Caco-2 (cell line): ENCODE measurements at regions not wholly inside any gene's neighbourhood (a gene's known extent, or its start where the extent isn't known, plus 50 kb on each side); places are given as distances from the start of the nearest gene placed in this dataset.

Experiments
- BruUV-seq: library from RNA; stranded (reverse); fragments of 400-500 nt; replicated peaks from 2 replicates; lab custom pipeline; 2021; lab: Mats Ljungman, UMichigan
- CTCF ChIA-PET: fragments of 300-600 bp; sonication (Branson Sonifier 250); formaldehyde crosslinking; loops from one replicate; lab custom pipeline; 2022; ENCODE audit warnings: antibody characterized with exemption; lab: Charles Lee
- POLR2A ChIA-PET: fragments of 300-600 bp; sonication (Branson Sonifier 250); formaldehyde crosslinking; loops from one replicate; lab custom pipeline; 2022; ENCODE audit warnings: antibody characterized with exemption; lab: Charles Lee
- DNase-seq, 2 experiments: peaks; one replicate each; pipeline versions ENCODE4 v3.0.0 to v3.0.0-alpha.2; 2020 to 2022
- H3K27me3 ChIP-seq: replicated peaks from 2 replicates; pipeline ENCODE4 v1.6.0; 2011; ENCODE audit warnings: low read length; ENCODE audit not compliant: control insufficient read depth, insufficient read depth
- H3K36me3 ChIP-seq: 2 replicates; pipeline ENCODE4 v1.5.1; 2011; ENCODE audit warnings: low read length; ENCODE audit not compliant: control insufficient read depth, insufficient read depth
- H3K4me1 ChIP-seq: fragments of 250-450 bp; sonication (Bioruptor Pico); 2 replicates; pipeline ENCODE4 v1.5.1; 2020; ENCODE audit warnings: mild to moderate bottlenecking
- H3K4me3 ChIP-seq: 2 replicates; pipeline ENCODE4 v1.5.1; 2011; ENCODE audit warnings: low read depth, mild to moderate bottlenecking, control low read depth, low read length
- H3K9me3 ChIP-seq: fragments of 250-450 bp; sonication (Bioruptor Pico); 2 replicates; pipeline ENCODE4 v1.5.1; 2020; ENCODE audit warnings: mild to moderate bottlenecking, moderate library complexity
- H3K27ac Mint-ChIP-seq: one replicate; pipeline ENCODE4 v1.8.0; 2022; ENCODE audit warnings: mixed read lengths; ENCODE audit not compliant: unreplicated experiment
- H3K27me3 Mint-ChIP-seq: one replicate; pipeline ENCODE4 v1.8.0; 2022; ENCODE audit warnings: mixed read lengths; ENCODE audit not compliant: insufficient read depth, unreplicated experiment
- H3K36me3 Mint-ChIP-seq: one replicate; pipeline ENCODE4 v1.8.0; 2022; ENCODE audit warnings: mild to moderate bottlenecking, mixed read lengths; ENCODE audit not compliant: insufficient read depth, unreplicated experiment
- H3K4me1 Mint-ChIP-seq: one replicate; pipeline ENCODE4 v1.8.0; 2022; ENCODE audit warnings: low read depth, mixed read lengths; ENCODE audit not compliant: unreplicated experiment
- H3K4me3 Mint-ChIP-seq: one replicate; pipeline ENCODE4 v1.8.0; 2022; ENCODE audit warnings: mild to moderate bottlenecking, moderate library complexity, mixed read lengths; ENCODE audit not compliant: unreplicated experiment
- H3K9me3 Mint-ChIP-seq: one replicate; pipeline ENCODE4 v1.8.0; 2022; ENCODE audit warnings: mixed read lengths; ENCODE audit not compliant: unreplicated experiment
- CTCF ChIP-seq, 2 experiments: fragments of 200-600 bp in 1 of 2; IDR thresholded peaks; 1 replicate in 1 of 2; 2 replicates in 1 of 2; pipeline versions ENCODE4 v1.5.1 to v1.8.0; 2011 to 2022; ENCODE audit warnings: antibody characterized with exemption in 1 of 2, control low read depth in 1 of 2, inconsistent platforms in 1 of 2, low read depth in 1 of 2, low read length in 1 of 2, mild to moderate bottlenecking in 1 of 2, moderate library complexity in 1 of 2; ENCODE audit not compliant: insufficient read depth in 1 of 2, severe bottlenecking in 1 of 2, unreplicated experiment in 1 of 2
- intact Hi-C: fragments of 100-400 bp; cut with micrococcal nuclease; formaldehyde crosslinking; loops from one replicate; pipeline ENCODE4 v1.10.0; 2022; ENCODE audit not compliant: unreplicated experiment

GRCh38 chr5:28648108-28648507, 1609.7 kb upstream of the CDH9 start:
- POLR2A ChIA-PET = no interaction called here

GRCh38 chr5:28632607-28633006, 1594.2 kb upstream of the CDH9 start:
- Histone ChIP-seq H3K9me3 (no peaks in the 10 kb centered on the region), H3K27me3 (no peaks in the 10 kb centered on the region), H3K4me3 (no peak overlapping the region), H3K36me3 (no peaks in the 10 kb centered on the region), H3K4me1 (no peaks in the 10 kb centered on the region)
- H3K27ac Mint-ChIP-seq = no peak overlapping the region
- no peaks in the 10 kb centered on the region for H3K9me3 Mint-ChIP-seq
- BruUV-seq = no TSS peak
- H3K4me3 Mint-ChIP-seq = no peak overlapping the region
- no peak for DNase-seq
- CTCF ChIA-PET = no interaction called here
- no peak for TF ChIP-seq CTCF (IDR thresholded peaks at IDR 0.05; ENCODE audit: insufficient read depth in 1 of 2, low read depth in 1 of 2, low read length in 1 of 2, severe bottlenecking in 1 of 2, unreplicated experiment in 1 of 2)
- no peaks in the 10 kb centered on the region for H3K27me3 Mint-ChIP-seq
- POLR2A ChIA-PET = no interaction called here
- H3K4me1 Mint-ChIP-seq = no peaks in the 10 kb centered on the region
- intact Hi-C loops = no loop called here
- H3K36me3 Mint-ChIP-seq = no peaks in the 10 kb centered on the region

More at GRCh38 chr5:28648108-28648507, 1609.7 kb upstream of the CDH9 start:
- intact Hi-C loops = no loop called here
- no peak overlapping the region for H3K4me3 ChIP-seq
- no peaks in the 10 kb centered on the region for H3K36me3 ChIP-seq
- TF ChIP-seq CTCF (IDR thresholded peaks at IDR 0.05; ENCODE audit: insufficient read depth in 1 of 2, low read depth in 1 of 2, low read length in 1 of 2, severe bottlenecking in 1 of 2, unreplicated experiment in 1 of 2) = no peak
- Mint-ChIP-seq H3K4me1 (no peaks in the 10 kb centered on the region), H3K4me3 (no peak overlapping the region), H3K27me3 (no peaks in the 10 kb centered on the region), H3K9me3 (no peaks in the 10 kb centered on the region), H3K36me3 (no peaks in the 10 kb centered on the region), H3K27ac (no peak overlapping the region)
- no peaks in the 10 kb centered on the region for H3K27me3 ChIP-seq
- CTCF ChIA-PET = no interaction called here
- no peaks in the 10 kb centered on the region for H3K4me1 ChIP-seq
- H3K9me3 ChIP-seq = no peaks in the 10 kb centered on the region
- BruUV-seq = no TSS peak
- DNase-seq = peak in 1 of 2 experiments; percentile 4

- Histone ChIP-seq H3K27me3 (no peaks in the 10 kb centered on the region), H3K4me3 (no peak overlapping the region), H3K9me3 (no peaks in the 10 kb centered on the region), H3K4me1 (no peaks in the 10 kb centered on the region), H3K36me3 (no peaks in the 10 kb centered on the region)
- Mint-ChIP-seq H3K27ac (no peak overlapping the region), H3K27me3 (no peaks in the 10 kb centered on the region), H3K4me1 (no peaks in the 10 kb centered on the region), H3K9me3 (peaks cover 10% of the 10 kb centered on the region), H3K4me3 (no peak overlapping the region), H3K36me3 (no peaks in the 10 kb centered on the region)
- BruUV-seq = no TSS peak
- DNase-seq = no peak
- TF ChIP-seq CTCF (IDR thresholded peaks at IDR 0.05; ENCODE audit: insufficient read depth in 1 of 2, low read depth in 1 of 2, low read length in 1 of 2, severe bottlenecking in 1 of 2, unreplicated experiment in 1 of 2) = no peak
- intact Hi-C loops = no loop called here
- ChIA-PET CTCF (no interaction called here), POLR2A (no interaction called here)
Observed at GRCh38 chr5:28603869-28604268, 1565.5 kb upstream of the CDH9 start.
